ENCODE measurements at regions not wholly inside any gene's neighbourhood (a gene's known extent, or its start where the extent isn't known, plus 50 kb on each side); places are given as distances from the start of the nearest gene placed in this dataset.

DNA sequence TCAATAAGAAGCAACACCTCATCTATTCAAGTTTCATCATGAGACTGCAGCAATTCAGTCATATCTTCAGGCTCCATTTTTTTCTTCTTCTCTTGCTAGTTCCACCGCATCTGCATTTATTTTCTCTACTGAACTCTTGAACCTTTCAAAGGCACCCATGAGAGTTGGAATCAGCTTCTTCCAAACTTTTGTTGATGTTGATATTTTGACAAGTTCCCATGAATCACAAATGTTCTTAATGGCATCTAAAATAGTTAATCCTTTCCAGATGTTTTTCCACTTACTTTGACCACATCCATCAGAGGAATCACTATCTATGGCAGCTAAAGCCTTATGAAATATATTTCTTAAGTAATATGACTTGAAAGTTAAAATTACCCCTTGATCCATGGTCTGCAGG is 434.3 kb downstream of the GPATCH2 start:
- TF ChIP-seq, protein P1, sequence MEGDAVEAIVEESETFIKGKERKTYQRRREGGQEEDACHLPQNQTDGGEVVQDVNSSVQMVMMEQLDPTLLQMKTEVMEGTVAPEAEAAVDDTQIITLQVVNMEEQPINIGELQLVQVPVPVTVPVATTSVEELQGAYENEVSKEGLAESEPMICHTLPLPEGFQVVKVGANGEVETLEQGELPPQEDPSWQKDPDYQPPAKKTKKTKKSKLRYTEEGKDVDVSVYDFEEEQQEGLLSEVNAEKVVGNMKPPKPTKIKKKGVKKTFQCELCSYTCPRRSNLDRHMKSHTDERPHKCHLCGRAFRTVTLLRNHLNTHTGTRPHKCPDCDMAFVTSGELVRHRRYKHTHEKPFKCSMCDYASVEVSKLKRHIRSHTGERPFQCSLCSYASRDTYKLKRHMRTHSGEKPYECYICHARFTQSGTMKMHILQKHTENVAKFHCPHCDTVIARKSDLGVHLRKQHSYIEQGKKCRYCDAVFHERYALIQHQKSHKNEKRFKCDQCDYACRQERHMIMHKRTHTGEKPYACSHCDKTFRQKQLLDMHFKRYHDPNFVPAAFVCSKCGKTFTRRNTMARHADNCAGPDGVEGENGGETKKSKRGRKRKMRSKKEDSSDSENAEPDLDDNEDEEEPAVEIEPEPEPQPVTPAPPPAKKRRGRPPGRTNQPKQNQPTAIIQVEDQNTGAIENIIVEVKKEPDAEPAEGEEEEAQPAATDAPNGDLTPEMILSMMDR (IDR thresholded peaks at IDR 0.05): no peak

DNA sequence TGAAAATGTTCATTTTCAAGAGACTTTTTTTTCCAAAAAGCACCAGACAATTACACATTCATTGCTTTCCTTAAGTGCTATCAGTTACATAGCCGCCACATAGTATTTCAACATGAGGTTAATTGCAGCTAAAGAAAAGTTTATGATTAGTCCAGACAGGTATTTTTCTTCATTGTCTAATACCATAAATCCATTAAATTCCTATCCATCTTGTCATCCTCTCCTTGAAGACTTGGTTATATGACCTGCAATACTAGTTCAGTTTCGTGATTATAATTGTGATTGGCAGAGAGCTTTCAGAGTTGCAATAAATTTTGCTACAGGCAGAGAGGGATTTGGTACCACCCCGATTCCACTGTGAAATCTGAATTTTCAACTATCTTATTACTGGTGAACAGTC is 437.7 kb downstream of the GPATCH2 start:
- TF ChIP-seq, protein P1 (IDR thresholded peaks at IDR 0.05): no peak

DNA sequence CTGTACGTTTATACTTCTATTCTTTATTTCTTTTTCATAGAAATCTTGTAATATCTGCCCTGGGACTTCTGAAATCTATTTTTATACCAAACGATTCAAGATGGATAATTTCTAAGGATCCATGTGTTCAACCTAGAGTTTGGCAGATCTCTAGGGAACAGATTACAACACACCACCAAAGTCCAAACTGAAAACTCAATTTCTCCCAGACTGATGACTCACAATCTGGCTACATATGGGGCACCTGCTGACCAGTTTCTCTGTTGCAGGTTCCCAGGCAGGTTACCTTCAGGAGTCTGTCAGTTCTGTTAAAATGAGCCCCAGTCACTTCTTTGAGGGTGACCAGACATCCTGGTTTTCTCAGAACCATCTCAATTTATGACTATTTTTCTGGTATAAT is 439.4 kb downstream of the GPATCH2 start:
- TF ChIP-seq, protein P1 (IDR thresholded peaks at IDR 0.05): no peak

DNA sequence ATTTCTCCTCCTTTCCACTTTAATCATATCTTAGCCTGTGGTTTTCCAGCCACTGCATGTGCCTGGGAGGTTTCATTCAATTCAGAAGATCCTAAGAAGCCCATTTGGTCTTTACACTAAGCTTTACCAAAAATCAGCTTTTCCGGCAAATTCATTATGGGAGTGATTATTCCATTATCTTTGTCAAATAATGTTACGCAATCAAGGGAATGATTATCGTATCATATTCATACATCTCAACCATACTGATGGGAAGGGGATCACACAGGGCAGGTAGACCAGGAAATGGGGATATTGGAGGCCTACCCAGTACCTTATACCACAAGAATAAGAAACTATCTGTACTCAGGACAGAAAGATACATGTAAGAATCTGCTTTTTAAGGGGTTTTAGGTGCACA is 440.5 kb downstream of the GPATCH2 start:
- TF ChIP-seq, protein P1 (IDR thresholded peaks at IDR 0.05): no peak

DNA sequence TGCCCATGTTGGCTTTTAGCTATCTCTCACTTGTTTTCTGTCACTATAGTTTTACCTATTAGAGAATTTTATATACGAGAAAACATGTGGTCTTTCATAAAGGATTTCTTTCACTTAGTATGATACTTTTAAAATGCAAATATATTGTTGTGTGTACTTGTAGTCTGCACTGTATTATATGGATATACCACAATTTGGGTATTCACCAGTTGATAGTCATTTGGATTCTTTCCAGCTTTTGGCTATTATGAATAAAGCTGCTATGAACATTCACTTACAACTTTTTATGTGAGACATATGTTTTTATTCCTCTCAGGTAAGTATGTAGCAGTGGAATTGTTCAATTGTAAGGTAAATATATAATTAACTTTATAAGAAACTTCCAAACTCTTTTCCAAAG is 441.5 kb downstream of the GPATCH2 start:
- TF ChIP-seq, protein P1 (IDR thresholded peaks at IDR 0.05): no peak

DNA sequence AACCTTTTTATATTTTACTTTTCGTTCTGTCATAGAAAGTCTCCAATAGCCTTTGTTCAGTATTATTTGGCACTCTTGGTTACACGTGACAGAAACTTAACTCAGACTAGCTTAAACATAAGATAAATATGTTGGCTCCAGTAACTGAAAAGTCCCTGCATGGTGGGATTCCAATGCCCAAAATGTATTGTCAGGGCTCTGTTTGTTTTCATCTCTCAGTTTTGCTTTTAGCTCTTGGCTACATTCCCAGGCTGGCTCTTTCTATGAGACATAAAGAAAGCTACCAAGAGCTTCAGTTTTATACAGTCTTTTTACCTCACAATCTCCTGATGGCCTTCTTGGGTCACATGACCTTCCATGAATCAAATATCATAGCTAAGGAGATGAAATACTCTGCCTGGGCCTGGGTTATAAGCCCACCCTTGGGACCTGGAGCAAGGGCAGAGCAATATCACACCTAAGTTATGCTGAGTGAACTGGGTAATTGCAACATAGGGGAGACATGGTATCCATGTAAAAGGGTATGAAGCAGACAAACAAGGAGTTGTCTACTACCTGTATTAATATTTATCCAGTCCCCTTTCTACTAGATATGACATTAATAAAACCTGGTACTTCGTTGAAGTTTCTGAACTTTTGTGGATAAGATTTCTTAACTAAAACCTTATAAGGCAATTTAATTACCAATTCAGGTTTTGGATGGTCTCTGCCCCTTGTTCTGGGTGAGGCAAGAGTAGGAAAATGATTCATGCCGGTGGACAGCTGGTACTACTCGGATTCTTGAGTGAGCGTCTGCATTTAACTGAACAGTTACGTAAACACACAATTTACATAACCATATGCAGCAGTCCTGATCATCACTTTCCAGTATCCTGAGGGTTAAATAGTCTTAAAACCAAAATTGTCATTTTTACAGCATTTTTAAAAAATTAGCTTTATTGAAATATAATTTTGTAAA is 442.3 kb downstream of the GPATCH2 start:
- TF ChIP-seq, protein P1 (IDR thresholded peaks at IDR 0.05): no peak

DNA sequence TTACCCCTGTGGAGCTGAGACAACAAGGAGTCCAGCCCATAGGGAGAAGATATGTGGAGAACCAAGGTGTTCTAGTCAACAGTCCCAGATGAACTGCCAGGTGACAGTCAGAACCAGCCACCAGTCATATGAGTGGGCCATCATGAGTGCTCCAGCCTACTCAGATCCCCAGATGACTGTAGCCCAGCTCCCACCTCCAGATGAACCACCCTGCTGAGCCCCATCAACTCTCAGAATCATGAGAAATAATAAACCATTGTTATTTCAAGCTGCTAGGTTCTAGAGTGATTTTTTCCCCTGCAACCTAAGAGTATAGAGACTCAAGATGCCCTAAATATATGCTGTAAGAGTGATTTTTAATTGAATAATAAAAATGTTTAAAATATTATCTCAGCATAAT is 444.2 kb downstream of the GPATCH2 start:
- TF ChIP-seq, protein P1 (IDR thresholded peaks at IDR 0.05): no peak
